GM06990 (cell line): ENCODE measurements at regions not wholly inside any gene's neighbourhood (a gene's known extent, or its start where the extent isn't known, plus 50 kb on each side); places are given as distances from the start of the nearest gene placed in this dataset.

ENCODE experiments used
- DNase-seq: peaks from one replicate; pipeline ENCODE4 v3.0.0-alpha.2; 2011; ENCODE audit not compliant: insufficient read length; ENCODE audit errors: extremely low read depth
- H3K27me3 ChIP-seq: replicated peaks from 2 replicates; pipeline ENCODE4 v1.6.0; 2011; ENCODE audit warnings: low read length; ENCODE audit not compliant: control insufficient read depth, insufficient read depth
- H3K36me3 ChIP-seq: 2 replicates; pipeline ENCODE4 v1.5.1; 2011; ENCODE audit warnings: low read length; ENCODE audit not compliant: control insufficient read depth, insufficient read depth
- H3K4me3 ChIP-seq: replicated peaks from 2 replicates; pipeline ENCODE4 v1.5.1; 2011; ENCODE audit warnings: low read depth, mild to moderate bottlenecking, control low read depth, low read length
- TF ChIP-seq, protein P1 (sequence below): IDR thresholded peaks from 2 replicates; pipeline ENCODE4 v1.5.1; 2011; ENCODE audit warnings: low read length, control low read depth, mild to moderate bottlenecking, inconsistent platforms; ENCODE audit not compliant: insufficient read depth, poor library complexity, severe bottlenecking

DNA sequence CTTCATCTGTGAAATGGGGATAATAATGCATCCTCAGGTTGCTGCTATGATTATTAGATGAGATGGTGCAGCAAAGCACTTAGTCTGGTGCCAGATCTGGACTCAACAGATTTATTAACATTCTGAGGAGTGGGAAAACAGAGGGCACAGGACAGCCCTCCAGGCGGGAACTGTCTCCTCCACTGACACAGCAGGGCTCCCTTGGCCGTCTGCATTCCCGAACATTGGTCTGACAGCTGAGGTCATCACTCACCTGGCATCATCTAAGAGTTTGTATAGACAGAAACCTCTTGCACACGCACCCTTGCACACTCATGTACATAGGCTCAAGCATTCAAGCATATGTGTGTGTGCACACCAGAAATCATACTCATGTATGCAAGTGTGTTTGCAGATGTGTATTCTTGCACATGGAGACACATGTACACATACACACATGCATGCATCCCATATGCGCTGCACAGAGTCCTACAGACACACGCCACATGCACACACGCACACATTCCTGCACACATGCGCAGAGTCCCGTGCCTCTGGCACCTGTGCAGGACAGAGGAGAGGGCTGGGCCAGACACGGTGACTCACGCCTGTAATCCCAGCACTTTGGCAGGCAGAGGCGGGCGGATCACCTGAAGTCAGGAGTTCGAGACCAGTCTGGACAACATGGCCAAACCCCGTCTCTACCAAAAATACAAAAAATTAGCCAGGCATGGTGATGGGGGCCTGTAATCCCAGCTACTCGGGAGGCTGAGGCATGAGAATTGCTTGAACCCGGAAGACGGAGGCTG is 173.3 kb upstream of the GLI2 start:
- Histone ChIP-seq H3K4me3 (no peak overlapping the region), H3K27me3 (no peaks in the 10 kb centered on the region; the same call in 1 of the 2 replicates), H3K36me3 (no peaks in the 10 kb centered on the region)
- TF ChIP-seq, protein P1, sequence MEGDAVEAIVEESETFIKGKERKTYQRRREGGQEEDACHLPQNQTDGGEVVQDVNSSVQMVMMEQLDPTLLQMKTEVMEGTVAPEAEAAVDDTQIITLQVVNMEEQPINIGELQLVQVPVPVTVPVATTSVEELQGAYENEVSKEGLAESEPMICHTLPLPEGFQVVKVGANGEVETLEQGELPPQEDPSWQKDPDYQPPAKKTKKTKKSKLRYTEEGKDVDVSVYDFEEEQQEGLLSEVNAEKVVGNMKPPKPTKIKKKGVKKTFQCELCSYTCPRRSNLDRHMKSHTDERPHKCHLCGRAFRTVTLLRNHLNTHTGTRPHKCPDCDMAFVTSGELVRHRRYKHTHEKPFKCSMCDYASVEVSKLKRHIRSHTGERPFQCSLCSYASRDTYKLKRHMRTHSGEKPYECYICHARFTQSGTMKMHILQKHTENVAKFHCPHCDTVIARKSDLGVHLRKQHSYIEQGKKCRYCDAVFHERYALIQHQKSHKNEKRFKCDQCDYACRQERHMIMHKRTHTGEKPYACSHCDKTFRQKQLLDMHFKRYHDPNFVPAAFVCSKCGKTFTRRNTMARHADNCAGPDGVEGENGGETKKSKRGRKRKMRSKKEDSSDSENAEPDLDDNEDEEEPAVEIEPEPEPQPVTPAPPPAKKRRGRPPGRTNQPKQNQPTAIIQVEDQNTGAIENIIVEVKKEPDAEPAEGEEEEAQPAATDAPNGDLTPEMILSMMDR: no peak
- no peak for DNase-seq

DNA sequence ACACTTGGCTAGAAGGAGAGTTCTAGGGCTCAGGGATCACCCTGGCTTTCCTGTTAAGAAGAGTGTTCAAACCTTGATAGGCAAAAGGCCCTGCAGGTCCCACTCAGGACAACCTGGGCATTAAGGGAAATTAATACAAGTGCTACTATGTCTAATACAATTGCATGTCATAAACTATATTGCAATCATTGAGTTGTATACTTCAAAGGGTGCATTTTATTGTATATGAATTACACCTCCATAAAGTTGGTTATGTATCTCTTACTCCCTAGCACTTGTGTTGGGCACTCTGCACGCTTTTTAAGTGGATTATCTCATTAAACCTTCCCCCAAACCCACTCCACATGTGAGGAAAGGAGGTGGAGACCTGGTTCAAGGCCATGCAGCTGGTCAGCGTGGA is 172.1 kb upstream of the GLI2 start:
- Histone ChIP-seq H3K27me3 (no peaks in the 10 kb centered on the region; the same call in 1 of the 2 replicates), H3K36me3 (no peaks in the 10 kb centered on the region), H3K4me3 (no peak overlapping the region)
- TF ChIP-seq, protein P1: no peak
- DNase-seq: no peak

DNA sequence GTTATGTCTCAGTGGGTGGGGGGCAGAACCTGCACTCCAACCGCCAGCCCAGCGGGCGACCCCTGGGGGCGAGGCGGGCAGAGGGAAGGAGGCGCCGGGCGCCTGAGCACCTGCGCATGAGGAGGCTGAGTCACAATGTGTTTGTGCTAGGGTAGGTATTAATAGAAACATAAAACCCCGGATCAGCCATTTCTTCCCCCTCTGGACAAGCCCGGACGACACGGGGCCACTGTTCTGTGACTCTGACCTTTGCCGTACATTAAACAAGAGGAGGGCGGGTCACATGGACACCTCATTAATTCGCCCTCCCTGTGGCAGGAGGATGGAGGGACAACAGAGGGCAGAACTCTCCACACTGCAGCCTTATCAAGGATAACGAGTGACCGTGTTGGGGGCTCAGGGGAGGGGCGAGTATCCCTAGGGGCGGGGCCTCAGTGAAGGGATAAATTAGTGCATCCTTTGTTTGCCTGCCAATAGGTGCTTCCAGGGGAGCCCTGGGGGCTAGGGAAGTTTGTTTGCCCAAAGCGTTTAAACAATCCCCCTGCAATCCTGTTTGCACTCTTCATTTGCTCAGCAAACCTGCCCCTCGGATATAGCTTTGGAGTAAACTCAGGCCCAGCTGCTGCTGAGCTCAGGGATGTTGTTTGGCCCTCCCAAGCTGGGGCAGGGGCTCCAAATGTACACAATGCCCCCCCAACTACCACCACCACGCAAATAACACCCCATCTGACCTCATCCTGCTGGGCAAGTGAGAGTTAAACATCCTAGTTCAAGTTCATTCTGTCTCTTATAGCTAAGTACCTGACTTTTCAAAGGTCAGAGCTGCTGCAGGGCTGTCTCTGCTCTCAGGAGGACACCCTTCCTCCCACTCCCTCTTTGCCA is 171.2 kb upstream of the GLI2 start:
- TF ChIP-seq, protein P1: no peak
- DNase-seq: no peak
- Histone ChIP-seq H3K27me3 (no peaks in the 10 kb centered on the region; the same call in 1 of the 2 replicates), H3K36me3 (no peaks in the 10 kb centered on the region), H3K4me3 (no peak overlapping the region)

DNA sequence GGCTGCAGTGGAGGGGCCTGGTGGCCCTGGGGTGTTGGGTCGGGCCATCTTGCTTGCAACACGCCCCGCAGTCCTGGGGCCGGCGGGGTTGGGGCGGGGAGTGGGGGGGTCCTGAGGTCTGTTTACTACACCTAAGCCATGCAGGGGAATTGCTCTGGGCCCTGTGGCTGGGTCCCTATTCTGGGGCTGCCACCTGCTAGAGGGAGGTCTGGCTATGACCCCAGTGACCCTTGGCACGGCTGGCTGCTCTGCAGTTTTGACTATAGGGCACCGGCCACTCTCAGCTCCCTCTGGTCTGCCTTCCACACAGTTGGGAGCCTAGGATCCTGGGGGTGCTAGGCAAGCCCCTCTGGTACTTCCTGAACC is 170.6 kb upstream of the GLI2 start:
- Histone ChIP-seq H3K36me3 (no peaks in the 10 kb centered on the region), H3K4me3 (no peak overlapping the region), H3K27me3 (no peaks in the 10 kb centered on the region; the same call in 1 of the 2 replicates)
- no peak for DNase-seq
- TF ChIP-seq, protein P1: no peak

DNA sequence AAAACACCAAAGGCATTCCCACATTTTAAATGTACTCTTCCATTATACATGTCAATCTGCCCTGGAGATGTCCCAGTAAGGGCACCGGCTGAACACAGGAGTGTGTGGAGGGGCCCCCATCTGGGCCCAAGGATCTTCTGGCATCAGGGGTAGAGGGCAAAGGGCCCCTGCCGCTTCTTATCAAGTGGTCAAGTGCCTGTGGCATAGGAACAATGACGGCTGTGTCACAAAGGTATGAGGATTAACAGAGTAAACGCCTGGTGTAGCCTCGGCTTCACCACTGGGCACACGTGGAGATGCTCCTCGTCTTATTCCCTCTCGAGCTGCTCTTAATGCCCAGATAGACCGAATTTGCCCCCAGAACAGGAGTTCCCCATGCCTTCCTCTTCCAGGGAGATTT is 169.7 kb upstream of the GLI2 start:
- Histone ChIP-seq H3K36me3 (no peaks in the 10 kb centered on the region), H3K4me3 (no peak overlapping the region), H3K27me3 (no peaks in the 10 kb centered on the region; the same call in 1 of the 2 replicates)
- DNase-seq: no peak
- TF ChIP-seq, protein P1: no peak
